ENCODE measurements at regions not wholly inside any gene's neighbourhood (a gene's known extent, or its start where the extent isn't known, plus 50 kb on each side); places are given as distances from the start of the nearest gene placed in this dataset.

- no peak for DNase-seq (ENCODE audit: extremely low read depth in 1 of 2, low read depth in 1 of 2)
These were observed 267.3 kb upstream of the LYZL1 start for GRCh38 chr10:29021591-29021990.

GRCh38 chr10:29022513-29022912 lies 266.4 kb upstream of the LYZL1 start:
- no peak for DNase-seq (ENCODE audit: extremely low read depth in 1 of 2, low read depth in 1 of 2)

GRCh38 chr10:29023678-29024077 lies 265.2 kb upstream of the LYZL1 start:
- no peak for DNase-seq (ENCODE audit: extremely low read depth in 1 of 2, low read depth in 1 of 2)

- DNase-seq (ENCODE audit: extremely low read depth in 1 of 2, low read depth in 1 of 2), result no peak
These were observed 262.6 kb upstream of the LYZL1 start for GRCh38 chr10:29026065-29026797.

GRCh38 chr10:29026802-29027580 lies 261.9 kb upstream of the LYZL1 start:
- DNase-seq (ENCODE audit: extremely low read depth in 1 of 2, low read depth in 1 of 2), result no peak

- DNase-seq (ENCODE audit: extremely low read depth in 1 of 2, low read depth in 1 of 2), result no peak
These were observed 260.4 kb upstream of the LYZL1 start for GRCh38 chr10:29028486-29028885.

- DNase-seq (ENCODE audit: extremely low read depth in 1 of 2, low read depth in 1 of 2), result no peak
These were observed 258.0 kb upstream of the LYZL1 start for GRCh38 chr10:29030900-29031299.

GRCh38 chr10:29032169-29032568 lies 256.7 kb upstream of the LYZL1 start:
- DNase-seq (ENCODE audit: extremely low read depth in 1 of 2, low read depth in 1 of 2), result no peak

- DNase-seq (ENCODE audit: extremely low read depth in 1 of 2, low read depth in 1 of 2), result no peak
These were observed 255.4 kb upstream of the LYZL1 start for GRCh38 chr10:29033311-29033940.

- DNase-seq (ENCODE audit: extremely low read depth in 1 of 2, low read depth in 1 of 2), result no peak
These were observed 254.3 kb upstream of the LYZL1 start for GRCh38 chr10:29034592-29034991.

- DNase-seq (ENCODE audit: extremely low read depth in 1 of 2, low read depth in 1 of 2), result no peak
These were observed 253.1 kb upstream of the LYZL1 start for GRCh38 chr10:29035721-29036120.

- DNase-seq (ENCODE audit: extremely low read depth in 1 of 2, low read depth in 1 of 2), result no peak
These were observed 251.3 kb upstream of the LYZL1 start for GRCh38 chr10:29037348-29038113.

- DNase-seq (ENCODE audit: extremely low read depth in 1 of 2, low read depth in 1 of 2), result no peak
These were observed 249.8 kb upstream of the LYZL1 start for GRCh38 chr10:29039091-29039490.

- no peak for DNase-seq (ENCODE audit: extremely low read depth in 1 of 2, low read depth in 1 of 2)
These were observed 249.1 kb upstream of the LYZL1 start for GRCh38 chr10:29039677-29040189.

- no peak for DNase-seq (ENCODE audit: extremely low read depth in 1 of 2, low read depth in 1 of 2)
These were observed 247.3 kb upstream of the LYZL1 start for GRCh38 chr10:29041616-29042015.

- DNase-seq (ENCODE audit: extremely low read depth in 1 of 2, low read depth in 1 of 2), result no peak
These were observed 240.4 kb upstream of the LYZL1 start for GRCh38 chr10:29048506-29048905.

- no peak for DNase-seq (ENCODE audit: extremely low read depth in 1 of 2, low read depth in 1 of 2)
These were observed 238.8 kb upstream of the LYZL1 start for GRCh38 chr10:29050081-29050480.

- DNase-seq (ENCODE audit: extremely low read depth in 1 of 2, low read depth in 1 of 2), result no peak
These were observed 233.8 kb upstream of the LYZL1 start for GRCh38 chr10:29055101-29055500.

- DNase-seq (ENCODE audit: extremely low read depth in 1 of 2, low read depth in 1 of 2), result no peak
These were observed 232.1 kb upstream of the LYZL1 start for GRCh38 chr10:29056729-29057128.

GRCh38 chr10:29057822-29058331 lies 231.0 kb upstream of the LYZL1 start:
- DNase-seq (ENCODE audit: extremely low read depth in 1 of 2, low read depth in 1 of 2), result no peak

All from stimulated activated CD8-positive, alpha-beta memory T cell treated with anti-CD3 and anti-CD28 coated beads, Interleukin-7, amount 100 ng/mL, for 48 hours (primary cell).